SK-N-SH treated with all-trans-retinoic acid at 6 μM for 48 hours (cell line): ENCODE measurements at regions not wholly inside any gene's neighbourhood (a gene's known extent, or its start where the extent isn't known, plus 50 kb on each side); places are given as distances from the start of the nearest gene placed in this dataset.

Experiments
- ATAC-seq: fragments of 200-7000 bp; cut with Tn5 transposase; 3 replicates; pipeline ENCODE4 v1.9.1; 2020; ENCODE audit warnings: mild to moderate bottlenecking, moderate library complexity
- ARNTL ChIP-seq: fragments of 450-650 bp; formaldehyde crosslinking; IDR thresholded peaks from 2 replicates; pipeline ENCODE4 v1.5.0; 2020; ENCODE audit warnings: low read depth, mild to moderate bottlenecking, moderate library complexity, borderline replicate concordance
- BACH2 ChIP-seq: fragments of 250-450 bp; sonication (Bioruptor Pico); IDR thresholded peaks from 2 replicates; pipeline ENCODE4 v1.9.0; 2021; ENCODE audit warnings: mild to moderate bottlenecking, borderline replicate concordance
- CSDC2 ChIP-seq: fragments of 250-450 bp; sonication (Bioruptor Pico); IDR thresholded peaks from 2 replicates; pipeline ENCODE4 v1.5.0; 2020; ENCODE audit warnings: mild to moderate bottlenecking, moderate library complexity
- CSRNP3 ChIP-seq: fragments of 250-450 bp; sonication (Bioruptor Pico); IDR thresholded peaks from 2 replicates; pipeline ENCODE4 v1.5.1; 2021; ENCODE audit warnings: mild to moderate bottlenecking, moderate library complexity
- ESRRG ChIP-seq: fragments of 250-450 bp; sonication (Bioruptor Pico); IDR thresholded peaks from 2 replicates; pipeline ENCODE4 v1.6.1; 2021; ENCODE audit warnings: mild to moderate bottlenecking
- GLIS3 ChIP-seq: fragments of 250-450 bp; sonication (Bioruptor Pico); IDR thresholded peaks from 2 replicates; pipeline ENCODE4 v1.5.0; 2020; ENCODE audit warnings: mild to moderate bottlenecking, moderate library complexity
- ISL1 ChIP-seq: fragments of 250-450 bp; sonication (Bioruptor Pico); IDR thresholded peaks from 2 replicates; pipeline ENCODE4 v2.1.2; 2022; ENCODE audit warnings: mild to moderate bottlenecking, moderate library complexity
- OSR1 ChIP-seq: fragments of 250-450 bp; sonication (Bioruptor Pico); IDR thresholded peaks from 2 replicates; pipeline ENCODE4 v1.8.0; 2022; ENCODE audit warnings: moderate library complexity, mild to moderate bottlenecking, inconsistent platforms
- PATZ1 ChIP-seq: fragments of 250-450 bp; sonication (Bioruptor Pico); IDR thresholded peaks from 2 replicates; pipeline ENCODE4 v1.8.0; 2020; ENCODE audit warnings: mild to moderate bottlenecking, moderate library complexity, borderline replicate concordance
- POU6F1 ChIP-seq: fragments of 250-450 bp; sonication (Bioruptor Pico); IDR thresholded peaks from 2 replicates; pipeline ENCODE4 v1.8.0; 2021; ENCODE audit warnings: low read depth, mild to moderate bottlenecking, moderate library complexity, borderline replicate concordance
- PPARA ChIP-seq: fragments of 250-450 bp; sonication (Bioruptor Pico); IDR thresholded peaks from 2 replicates; pipeline ENCODE4 v1.5.0; 2020; ENCODE audit warnings: mild to moderate bottlenecking, borderline replicate concordance
- RARB ChIP-seq: fragments of 250-450 bp; sonication (Bioruptor Pico); IDR thresholded peaks from 2 replicates; pipeline ENCODE4 v1.8.0; 2021; ENCODE audit warnings: mild to moderate bottlenecking, moderate library complexity
- SNAI2 ChIP-seq: fragments of 250-450 bp; sonication (Bioruptor Pico); IDR thresholded peaks from 2 replicates; pipeline ENCODE4 v1.5.0; 2020; ENCODE audit warnings: mild to moderate bottlenecking, moderate library complexity
- TCF4 ChIP-seq: fragments of 250-450 bp; sonication (Bioruptor Pico); IDR thresholded peaks from 2 replicates; pipeline ENCODE4 v1.8.0; 2021; ENCODE audit warnings: mild to moderate bottlenecking, moderate library complexity, borderline replicate concordance
- TOX ChIP-seq: fragments of 250-450 bp; sonication (Bioruptor Pico); IDR thresholded peaks from 2 replicates; pipeline ENCODE4 v1.8.0; 2021; ENCODE audit warnings: mild to moderate bottlenecking, moderate library complexity, borderline replicate concordance
- TSHZ2 ChIP-seq: fragments of 250-450 bp; sonication (Bioruptor Pico); IDR thresholded peaks from 2 replicates; pipeline ENCODE4 v1.5.0; 2020; ENCODE audit warnings: mild to moderate bottlenecking, moderate library complexity
- ZC3H10 ChIP-seq: fragments of 250-450 bp; sonication (Bioruptor Pico); IDR thresholded peaks from 2 replicates; pipeline ENCODE4 v1.5.1; 2021; ENCODE audit warnings: mild to moderate bottlenecking, moderate library complexity
- ZFP3 ChIP-seq: fragments of 250-450 bp; sonication (Bioruptor Pico); IDR thresholded peaks from 2 replicates; pipeline ENCODE4 v1.5.0; 2020; ENCODE audit warnings: mild to moderate bottlenecking, moderate library complexity
- ZFP30 ChIP-seq: fragments of 450-650 bp; formaldehyde crosslinking; IDR thresholded peaks from 2 replicates; pipeline ENCODE4 v1.5.0; 2022; ENCODE audit warnings: mild to moderate bottlenecking, moderate library complexity
- ZNF565 ChIP-seq: fragments of 450-650 bp; formaldehyde crosslinking; conservative IDR thresholded peaks from 2 replicates; pipeline ENCODE4 v1.5.0; 2020; ENCODE audit warnings: low read depth, mild to moderate bottlenecking, moderate library complexity
- ZNF70 ChIP-seq: fragments of 450-650 bp; formaldehyde crosslinking; IDR thresholded peaks from 2 replicates; pipeline ENCODE4 v1.5.0; 2020; ENCODE audit warnings: mild to moderate bottlenecking, moderate library complexity
- ZNF8 ChIP-seq: fragments of 450-650 bp; formaldehyde crosslinking; IDR thresholded peaks from 2 replicates; pipeline ENCODE4 v1.5.0; 2020; ENCODE audit warnings: mild to moderate bottlenecking, moderate library complexity

GRCh38 chr14:87725318-87725717 is 267.7 kb downstream of the GALC start (continued):
- no peak for TF ChIP-seq PATZ1 (CRISPR knock-in tag)
- TF ChIP-seq, all 23 proteins: peak for 0

- no peak for TF ChIP-seq ZFP30
- no peak for TF ChIP-seq CSRNP3
- TF ChIP-seq ZNF565 (CRISPR knock-in tag), result no peak
- no peak for TF ChIP-seq BACH2
- TF ChIP-seq PPARA (CRISPR knock-in tag), result no peak
- no peak for TF ChIP-seq TOX
- no peak for TF ChIP-seq RARB (CRISPR knock-in tag)
- no peak for ATAC-seq
These were observed 280.4 kb downstream of the GALC start for GRCh38 chr14:87712396-87713090.

- TF ChIP-seq TSHZ2 (CRISPR knock-in tag), result no peak
- TF ChIP-seq CSDC2 (CRISPR knock-in tag), result no peak
- no peak for TF ChIP-seq ARNTL (CRISPR knock-in tag)
- no peak for TF ChIP-seq ZNF8 (CRISPR knock-in tag)
- TF ChIP-seq ESRRG (CRISPR knock-in tag), result no peak
- no peak for TF ChIP-seq ZNF70 (CRISPR knock-in tag)
- TF ChIP-seq ZFP3 (CRISPR knock-in tag), result no peak
- no peak for TF ChIP-seq ZC3H10 (CRISPR knock-in tag)
- TF ChIP-seq ISL1, result no peak
- no peak for TF ChIP-seq CSRNP3
- TF ChIP-seq ZFP30, result no peak
- no peak for TF ChIP-seq OSR1 (CRISPR knock-in tag)
- no peak for TF ChIP-seq PATZ1 (CRISPR knock-in tag)
- TF ChIP-seq TOX, result no peak
- no peak for TF ChIP-seq SNAI2
- no peak for TF ChIP-seq PPARA (CRISPR knock-in tag)
- no peak for TF ChIP-seq TCF4 (CRISPR knock-in tag)
- no peak for TF ChIP-seq POU6F1
- no peak for TF ChIP-seq GLIS3 (CRISPR knock-in tag)
- TF ChIP-seq, all 23 proteins: peak for 0
These were observed 287.5 kb downstream of the GALC start for GRCh38 chr14:87705439-87705896.

More at GRCh38 chr14:87705439-87705896, 287.5 kb downstream of the GALC start:
- ATAC-seq, result no peak
